ENCODE measurements at regions not wholly inside any gene's neighbourhood (a gene's known extent, or its start where the extent isn't known, plus 50 kb on each side); places are given as distances from the start of the nearest gene placed in this dataset.

GRCh38 chr12:23217667-23218066 lies 592.7 kb downstream of the ETNK1 start:
- TF ChIP-seq CTCF (IDR thresholded peaks at IDR 0.05) (no peak), IRF1 (CRISPR knock-in tag; IDR thresholded peaks at IDR 0.05) (no peak), IRF2 (CRISPR knock-in tag; IDR thresholded peaks at IDR 0.05; ENCODE audit: borderline replicate concordance, low read depth) (no peak), HMGXB4 (CRISPR knock-in tag; IDR thresholded peaks at IDR 0.05) (no peak), AFF4 (CRISPR knock-in tag; IDR thresholded peaks at IDR 0.05; ENCODE audit: borderline replicate concordance) (no peak), CREM (CRISPR knock-in tag; IDR thresholded peaks at IDR 0.05) (no peak), JUN (CRISPR knock-in tag; IDR thresholded peaks at IDR 0.05) (no peak), ATF1 (CRISPR knock-in tag; IDR thresholded peaks at IDR 0.05) (no peak), SP1 (CRISPR knock-in tag; conservative IDR thresholded peaks at IDR 0.05) (no peak), ATF3 (CRISPR knock-in tag; conservative IDR thresholded peaks at IDR 0.05) (no peak)
